CD4-positive, alpha-beta T cell treated with Interleukin-2 at 100 ng/mL for 4 hours (primary cell): ENCODE measurements at regions not wholly inside any gene's neighbourhood (a gene's known extent, or its start where the extent isn't known, plus 50 kb on each side); places are given as distances from the start of the nearest gene placed in this dataset.

Experiments
- DNase-seq: peaks from one replicate; pipeline ENCODE4 v3.0.0-alpha.2; 2020; ENCODE audit warnings: low spot score

DNA sequence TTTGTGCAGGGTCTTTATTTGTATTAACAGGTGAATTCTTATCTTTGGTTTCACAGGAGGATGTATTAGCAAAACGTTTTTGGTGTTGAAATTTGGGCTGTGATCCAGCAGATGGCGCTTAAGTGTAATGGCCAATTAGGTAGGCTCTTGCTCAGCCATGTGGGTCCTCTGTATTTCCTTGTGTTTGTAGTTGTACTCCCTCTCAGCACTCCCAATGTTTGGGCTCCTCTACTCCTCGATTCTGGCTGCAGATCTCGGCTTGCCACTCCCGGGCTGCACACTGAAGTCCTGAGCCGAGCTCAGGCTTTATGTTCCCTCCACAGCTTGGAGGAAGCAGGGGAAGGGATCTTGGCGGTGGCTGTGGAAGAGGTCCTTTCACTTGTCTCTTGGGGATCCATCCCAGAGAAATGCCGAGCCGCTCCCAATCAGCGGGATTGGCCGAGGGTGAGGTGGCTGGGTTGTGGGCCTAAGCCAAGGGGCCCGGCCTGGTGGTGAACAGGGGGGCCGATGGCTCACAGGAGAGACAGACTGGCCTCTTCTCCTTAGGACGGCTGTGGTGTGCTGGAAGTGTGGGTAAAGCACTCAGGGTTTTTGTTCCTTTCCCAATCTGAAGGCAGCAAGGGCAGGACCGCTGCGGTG lies 133.7 kb downstream of the AEBP2 start:
- peak; percentile 22 for DNase-seq

DNA sequence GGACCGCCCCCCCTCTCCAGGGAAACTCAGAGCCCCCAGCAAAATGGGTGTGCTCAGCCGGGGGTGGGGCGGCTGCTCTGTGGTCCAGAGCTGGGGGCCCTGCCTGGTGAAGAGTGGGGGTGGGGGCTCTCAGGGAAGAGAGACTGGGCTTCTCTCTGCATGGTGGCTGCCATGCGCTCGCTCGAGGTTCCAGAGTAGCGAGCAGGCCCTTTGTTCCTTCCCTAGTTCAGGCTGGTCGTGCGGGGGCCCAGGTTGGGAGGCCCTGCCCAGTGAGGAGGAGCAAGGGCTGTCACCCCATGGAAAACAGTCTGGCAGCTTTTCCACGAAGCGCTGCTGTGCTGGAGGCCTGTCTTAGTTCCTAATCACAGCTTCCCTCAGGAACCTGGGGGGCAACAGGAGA lies 134.6 kb downstream of the AEBP2 start:
- no peak for DNase-seq

DNA sequence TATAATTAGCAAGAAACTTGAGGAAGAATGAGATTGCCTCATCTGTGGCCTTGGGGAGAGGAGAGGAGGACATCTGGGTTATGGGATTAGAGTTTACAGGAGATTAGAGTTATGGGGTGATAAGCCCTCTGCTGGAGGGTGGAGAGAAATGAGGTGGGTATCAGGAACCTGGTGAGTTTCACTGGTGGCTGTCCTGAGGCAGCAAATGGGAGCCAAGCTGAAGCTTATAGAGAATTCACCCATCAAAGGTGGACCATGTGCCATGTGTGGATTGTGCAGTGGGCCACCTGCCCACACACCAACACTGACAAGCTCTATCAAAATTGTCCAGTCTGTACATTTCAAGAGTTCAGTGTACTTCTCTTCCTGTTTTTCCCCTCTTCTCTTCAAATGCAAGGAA lies 135.3 kb downstream of the AEBP2 start:
- DNase-seq = no peak

DNA sequence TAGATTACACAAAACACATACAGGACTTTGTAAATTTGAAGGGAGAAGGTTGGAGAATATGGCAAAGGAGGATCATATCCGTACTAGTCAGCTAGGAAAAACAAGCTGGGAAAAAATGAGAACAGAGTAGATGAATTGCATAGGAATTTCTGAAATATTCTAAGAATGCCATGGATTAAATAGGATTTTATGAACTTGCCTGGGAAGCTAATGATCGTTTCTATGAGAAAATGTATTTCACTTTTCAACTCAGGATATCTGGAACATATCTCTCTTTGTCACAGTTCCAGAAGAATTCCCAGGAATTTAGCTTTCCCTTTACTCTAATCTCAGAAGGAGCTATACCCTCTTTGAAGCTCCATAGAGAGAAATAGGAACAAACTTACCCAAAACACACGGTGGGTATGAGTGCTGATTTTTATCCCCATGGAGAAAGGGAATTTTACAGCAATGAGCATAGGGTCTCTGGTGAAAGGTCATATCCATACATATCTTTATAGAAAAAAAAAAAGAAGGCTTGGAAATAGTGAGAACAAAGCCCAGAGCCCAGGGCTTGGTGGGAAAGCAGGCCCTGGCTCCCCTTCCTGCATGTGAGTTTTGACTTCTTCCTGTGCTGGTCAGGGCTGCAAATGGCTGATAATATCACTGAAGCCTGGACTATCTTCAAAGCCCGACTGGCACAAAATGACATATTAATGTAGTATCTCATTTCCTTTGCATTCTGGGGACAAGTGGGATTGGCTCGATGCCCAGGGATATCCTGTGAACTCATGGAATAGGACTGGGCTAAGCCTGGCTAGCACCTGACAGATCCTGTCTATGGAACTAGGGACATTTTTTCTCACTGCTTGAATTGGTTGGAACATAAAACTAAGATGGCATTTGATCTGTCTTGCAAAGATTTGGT lies 136.3 kb downstream of the AEBP2 start:
- DNase-seq = no peak

DNA sequence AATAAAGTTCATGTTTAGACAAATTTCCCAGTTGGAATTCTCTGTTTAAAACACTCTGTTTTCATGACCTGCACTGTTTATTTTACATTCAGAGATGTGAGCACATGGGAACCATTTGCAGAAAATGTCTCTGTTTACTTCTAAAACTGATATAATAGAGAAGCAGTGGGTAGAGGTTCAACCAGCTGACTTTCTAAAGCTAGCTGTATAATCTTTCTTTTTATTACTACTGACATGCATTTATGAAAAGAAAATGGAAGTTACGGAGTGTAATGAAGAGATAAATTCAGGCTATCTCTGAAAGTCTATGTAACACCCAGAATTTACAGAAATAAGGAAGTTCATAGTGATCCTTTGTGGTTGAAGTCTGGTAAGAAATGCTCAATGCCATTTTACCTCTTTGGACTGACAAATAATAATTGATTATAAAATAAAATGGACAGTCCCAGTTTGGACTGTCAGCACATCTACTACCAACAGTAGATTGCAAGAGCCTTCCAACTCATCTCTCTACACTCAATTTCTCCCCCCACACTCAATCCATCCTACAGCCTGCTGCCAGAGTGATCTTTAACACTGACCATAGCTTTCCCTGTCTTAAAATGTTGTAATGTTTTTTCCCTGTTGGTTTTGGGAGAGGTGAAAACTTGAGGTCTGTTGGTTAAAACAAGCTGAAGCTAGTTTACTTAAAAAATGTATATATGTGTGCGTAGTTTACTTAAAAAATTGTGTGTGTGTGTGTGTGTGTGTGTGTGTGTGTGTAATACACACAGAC lies 137.4 kb downstream of the AEBP2 start:
- no peak for DNase-seq

DNA sequence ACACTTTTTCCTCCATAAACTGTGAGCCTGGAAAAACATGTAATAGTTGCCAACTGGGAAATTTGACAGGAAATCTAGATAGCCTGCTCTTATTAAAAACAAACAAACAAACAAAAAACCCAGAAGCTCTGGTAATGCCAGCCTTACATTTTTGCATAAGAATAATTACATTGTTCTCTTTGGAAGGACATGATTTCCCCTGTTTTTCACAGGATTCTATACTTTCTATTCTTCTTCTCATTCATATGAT lies 137.9 kb downstream of the AEBP2 start:
- no peak for DNase-seq

DNA sequence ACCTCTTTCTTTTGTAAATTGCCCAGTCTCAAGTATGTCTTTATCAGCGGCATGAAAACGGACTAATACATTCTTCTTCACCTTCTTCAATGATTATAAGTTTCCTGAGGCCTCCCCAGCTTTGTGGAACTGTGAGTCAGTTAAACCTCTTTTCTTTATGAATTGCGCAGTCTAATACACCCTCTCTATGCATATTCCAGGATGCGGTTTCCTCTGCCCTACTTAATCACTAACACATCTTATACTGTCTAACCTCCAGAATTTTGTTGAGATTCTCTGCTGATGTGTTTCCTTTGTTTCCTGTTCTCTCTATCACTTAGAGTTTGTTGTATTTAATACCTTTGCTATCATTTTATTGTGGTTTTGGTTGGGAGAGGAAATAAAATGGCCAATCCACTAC lies 145.4 kb downstream of the AEBP2 start:
- no peak for DNase-seq

DNA sequence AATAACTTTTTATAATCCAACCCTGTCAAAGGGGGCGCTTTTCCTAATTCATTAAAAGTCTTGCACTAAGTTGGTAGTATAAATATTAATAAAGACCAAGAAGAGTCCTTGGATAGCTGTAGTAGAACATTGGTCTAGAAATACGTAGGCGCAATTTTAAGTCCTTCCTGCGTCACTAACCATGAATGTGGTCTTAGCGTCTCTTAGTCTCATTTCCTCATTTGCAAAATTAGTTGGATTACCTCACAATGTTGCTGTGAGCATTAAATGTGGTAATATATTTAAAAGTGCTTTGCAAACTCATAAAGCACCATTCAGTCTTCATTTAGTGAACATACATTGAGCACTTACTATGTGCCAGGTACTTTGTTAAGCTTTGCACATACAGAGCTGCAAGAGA lies 149.7 kb downstream of the AEBP2 start:
- no peak for DNase-seq

DNA sequence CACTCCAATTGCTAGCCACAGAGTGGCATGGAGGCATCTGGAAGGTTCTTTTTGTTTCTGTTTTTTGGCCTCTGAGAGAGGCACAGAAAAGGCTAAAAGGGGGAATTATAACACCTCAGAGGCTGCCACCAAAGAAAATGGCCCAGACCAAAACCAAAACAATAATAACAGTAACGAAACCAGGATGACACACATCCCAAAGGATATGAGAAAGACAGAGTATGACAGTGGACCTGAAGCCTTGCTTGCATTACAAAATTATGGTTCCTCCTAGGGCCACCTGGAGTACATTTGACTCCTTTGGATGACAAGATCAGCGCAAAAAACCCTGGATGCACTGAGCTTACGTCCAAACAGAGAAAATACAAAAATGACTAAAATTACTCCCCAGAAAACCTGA lies 152.7 kb downstream of the AEBP2 start:
- DNase-seq = no peak

DNA sequence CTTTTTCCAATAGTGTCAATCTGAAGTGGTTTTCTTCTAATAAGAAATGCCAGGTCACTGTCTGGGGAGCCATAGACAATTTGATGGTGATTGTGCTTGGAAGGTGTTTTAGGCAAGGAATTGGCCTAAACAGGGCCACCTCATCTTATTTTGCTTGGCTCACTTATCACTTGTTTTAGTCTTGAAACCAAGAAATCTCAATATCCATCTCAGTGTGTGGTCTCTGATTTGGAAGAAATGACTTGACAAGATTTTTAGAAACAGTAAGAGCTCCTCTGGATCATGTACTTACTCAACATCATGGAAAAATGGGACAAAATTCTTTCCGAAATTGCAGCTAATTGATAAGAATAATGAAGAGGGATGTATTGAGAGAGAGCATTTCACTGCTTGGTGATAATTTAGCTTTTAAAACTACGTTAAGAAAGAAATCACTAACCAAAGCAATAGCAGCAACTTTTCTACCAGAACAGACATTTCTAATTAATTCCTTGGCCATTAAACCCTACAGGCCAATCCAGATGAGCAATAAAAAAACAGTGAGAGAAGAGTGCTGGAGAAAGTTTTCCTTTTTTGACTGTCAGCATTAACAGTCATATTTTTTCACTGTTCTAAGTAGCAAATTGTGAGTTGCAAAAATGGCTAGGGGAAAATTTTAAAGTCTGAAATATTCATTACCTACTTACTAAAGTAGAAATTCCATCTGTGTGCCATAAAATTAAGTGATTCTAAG lies 157.3 kb downstream of the AEBP2 start:
- no peak for DNase-seq

DNA sequence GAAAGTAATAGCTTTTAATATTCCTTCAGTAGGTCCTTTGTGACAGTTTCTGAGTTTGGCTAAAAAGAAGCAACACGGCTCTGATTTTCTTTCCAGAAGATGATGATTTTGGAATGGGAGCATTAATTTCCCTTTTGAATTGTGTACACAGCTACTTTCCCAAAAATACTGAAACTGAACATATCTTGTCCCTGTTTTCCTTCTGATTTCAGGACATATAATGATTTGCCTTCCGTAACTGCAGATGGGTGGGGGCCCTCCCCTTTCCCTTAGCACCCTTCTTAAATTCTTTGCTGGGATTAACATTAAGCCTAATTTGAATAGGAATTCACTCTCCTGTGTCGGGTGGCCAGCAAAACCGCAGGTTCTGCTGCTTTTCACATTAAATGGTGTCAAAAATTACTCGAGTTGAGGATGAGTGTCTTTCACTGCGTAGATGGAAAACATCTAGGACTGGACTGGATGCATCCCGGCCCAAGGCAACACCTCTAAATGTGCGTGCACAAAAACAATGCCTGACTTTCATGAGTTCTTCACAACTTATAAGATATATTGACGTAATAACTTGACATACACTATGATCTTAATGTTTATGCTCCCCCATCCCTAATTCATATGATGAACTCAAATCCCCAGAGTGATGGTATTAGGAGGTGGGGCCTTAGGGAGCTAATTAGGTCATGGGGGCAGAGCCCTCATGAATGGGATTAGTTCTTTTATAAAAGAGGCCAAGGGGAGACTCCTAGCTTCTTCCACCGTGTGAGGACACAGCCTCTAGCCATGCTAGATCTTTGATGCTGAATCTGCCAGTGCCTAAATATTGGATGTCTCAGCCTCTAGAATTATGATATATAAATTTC lies 158.1 kb downstream of the AEBP2 start:
- DNase-seq = no peak

DNA sequence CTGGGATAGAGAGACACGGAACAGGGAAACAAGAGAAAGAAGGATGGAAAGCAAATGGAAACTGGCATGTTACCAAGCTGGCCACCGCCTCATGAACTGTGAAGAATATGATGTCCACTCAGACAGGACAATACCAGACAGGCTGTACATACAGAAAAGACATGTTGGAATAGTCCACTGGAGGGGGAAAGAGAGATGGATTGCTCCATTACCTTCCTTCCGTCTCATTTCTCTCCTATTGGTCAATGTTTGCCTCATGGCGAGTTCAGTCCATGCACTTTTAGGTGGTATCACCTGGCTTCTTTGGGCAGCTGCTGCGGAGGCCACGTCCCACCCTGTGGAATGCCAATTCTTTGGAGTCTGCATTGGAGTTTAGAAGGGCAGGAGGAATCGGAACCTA lies 166.4 kb downstream of the AEBP2 start:
- DNase-seq = no peak

DNA sequence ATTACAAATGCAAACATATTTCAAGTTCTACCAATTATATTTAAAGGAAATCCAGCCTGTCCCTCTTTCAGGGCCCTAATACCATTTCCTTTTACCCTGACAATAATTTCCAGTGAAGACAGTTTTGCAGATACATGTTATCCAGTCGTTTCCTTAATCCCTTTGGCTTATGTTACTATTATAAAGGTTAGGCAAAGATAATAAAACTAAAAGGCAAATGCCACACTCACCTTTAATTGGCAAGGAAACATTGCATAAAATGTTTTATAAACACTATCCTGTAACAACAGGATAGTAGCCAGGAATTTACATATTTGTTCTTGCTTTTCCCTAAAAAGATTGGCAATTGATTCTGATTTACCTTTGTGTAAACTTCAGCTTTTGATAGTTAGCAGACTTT lies 168.7 kb downstream of the AEBP2 start:
- DNase-seq = no peak

DNA sequence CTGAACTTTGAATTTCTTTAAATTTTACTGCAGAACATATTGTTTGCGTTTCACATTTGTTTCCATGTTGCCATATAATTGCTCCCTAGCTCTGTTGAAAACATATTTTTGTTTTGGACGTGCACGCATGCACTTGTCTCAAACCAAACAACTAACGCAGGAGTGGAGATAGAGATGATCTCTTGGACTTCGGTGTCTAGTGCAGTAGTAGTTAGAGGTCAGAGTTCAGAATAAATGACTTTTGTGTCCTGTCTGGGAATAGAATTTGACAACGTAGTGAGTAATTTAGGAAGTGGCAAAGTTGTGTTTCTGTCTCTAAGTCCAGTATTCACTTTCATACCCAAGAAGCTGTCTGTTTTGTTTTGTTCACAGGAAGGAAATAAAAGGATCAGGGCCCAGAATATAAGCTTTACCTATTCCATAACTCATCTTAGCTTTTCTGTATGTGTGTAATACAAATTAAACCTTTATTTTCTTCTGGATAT lies 173.8 kb downstream of the AEBP2 start:
- DNase-seq = no peak

DNA sequence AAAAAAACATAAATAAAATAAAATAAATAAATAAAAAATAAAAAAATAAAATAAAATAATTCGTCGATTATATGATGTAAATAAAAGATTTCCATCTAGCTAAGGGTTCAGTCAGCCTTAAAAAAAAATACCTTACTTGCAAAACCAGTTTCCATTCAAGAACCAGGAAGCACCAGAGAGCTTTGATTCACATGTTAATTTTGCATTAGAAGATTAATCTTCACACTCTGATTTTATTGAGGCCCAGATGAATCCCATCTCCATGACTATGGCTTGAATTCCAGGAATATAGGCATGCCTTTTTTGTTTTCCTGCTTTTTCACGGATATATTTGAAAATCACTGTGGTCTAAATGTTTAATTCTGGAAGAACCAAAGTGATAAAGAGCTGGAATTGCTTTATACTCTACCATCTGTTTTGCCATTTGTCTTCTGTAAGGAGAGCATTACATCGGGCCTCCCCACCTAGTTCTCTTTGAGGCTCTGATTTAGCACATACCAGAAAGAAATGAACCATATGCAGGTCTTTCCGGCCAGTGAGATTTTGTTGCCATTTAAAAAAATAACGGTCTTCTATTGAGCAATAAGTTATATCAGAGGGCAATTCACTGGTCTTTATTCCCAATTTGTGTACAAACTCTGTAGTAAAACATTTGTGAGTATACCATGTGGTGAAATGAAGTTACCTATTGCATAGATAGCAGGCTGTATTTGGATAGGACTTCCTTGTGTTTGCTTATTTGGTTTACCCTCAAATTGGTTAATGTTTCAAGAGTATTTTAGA lies 175.5 kb downstream of the AEBP2 start:
- no peak for DNase-seq

DNA sequence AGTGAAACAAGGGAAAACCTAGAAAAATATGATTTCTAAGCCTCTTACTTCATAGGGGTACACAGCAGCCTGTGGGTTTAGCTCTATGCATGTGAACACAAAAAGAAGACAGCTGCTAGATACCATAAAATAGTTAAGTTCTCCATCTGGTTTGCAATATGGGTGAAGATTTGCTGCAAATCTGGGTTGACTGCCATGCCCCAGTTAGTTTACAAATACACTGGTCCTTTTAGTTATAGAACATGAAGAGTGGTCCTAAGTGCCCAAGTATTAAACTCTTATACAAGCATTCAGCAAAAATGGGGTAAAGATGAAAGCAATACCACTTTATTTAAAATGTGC lies 176.1 kb downstream of the AEBP2 start:
- no peak for DNase-seq

DNA sequence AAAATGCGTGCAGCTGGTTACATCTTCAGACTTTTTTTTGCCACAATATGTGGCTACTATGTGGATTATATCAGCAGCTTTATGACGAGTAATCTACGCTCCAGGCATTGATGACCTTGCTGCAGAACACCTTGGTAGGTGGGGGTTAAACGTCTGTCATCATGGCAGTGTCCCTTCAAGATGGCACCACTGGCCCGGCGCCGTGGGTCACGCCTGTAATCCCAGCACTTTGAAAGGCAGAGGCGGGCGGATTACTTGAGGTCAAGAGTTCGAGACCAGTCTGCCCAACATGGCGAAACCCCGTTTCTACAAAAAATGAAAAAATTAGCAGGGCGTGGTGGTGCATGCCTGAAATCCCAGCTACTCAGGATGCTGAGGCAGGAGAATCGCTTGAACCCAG lies 177.5 kb downstream of the AEBP2 start:
- DNase-seq = no peak

DNA sequence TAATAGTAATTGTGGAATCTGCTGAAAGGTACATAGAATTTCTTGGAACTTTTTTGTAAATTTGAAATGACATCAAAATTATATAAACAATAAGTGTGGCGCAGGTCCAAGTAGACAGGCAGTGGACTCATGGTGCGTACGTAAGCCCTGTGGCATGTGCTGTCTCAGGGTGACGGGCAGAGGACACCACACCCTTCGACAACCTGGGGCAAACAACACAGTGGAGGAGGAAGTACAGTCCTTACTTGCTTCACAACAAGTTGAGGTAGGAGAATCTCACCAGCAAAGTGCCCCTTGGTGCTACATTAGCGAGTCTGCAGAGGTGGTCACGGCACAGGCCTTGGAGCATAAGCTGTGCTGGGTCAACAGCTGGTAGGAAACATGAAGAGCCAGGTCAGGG lies 180.9 kb downstream of the AEBP2 start:
- no peak for DNase-seq

DNA sequence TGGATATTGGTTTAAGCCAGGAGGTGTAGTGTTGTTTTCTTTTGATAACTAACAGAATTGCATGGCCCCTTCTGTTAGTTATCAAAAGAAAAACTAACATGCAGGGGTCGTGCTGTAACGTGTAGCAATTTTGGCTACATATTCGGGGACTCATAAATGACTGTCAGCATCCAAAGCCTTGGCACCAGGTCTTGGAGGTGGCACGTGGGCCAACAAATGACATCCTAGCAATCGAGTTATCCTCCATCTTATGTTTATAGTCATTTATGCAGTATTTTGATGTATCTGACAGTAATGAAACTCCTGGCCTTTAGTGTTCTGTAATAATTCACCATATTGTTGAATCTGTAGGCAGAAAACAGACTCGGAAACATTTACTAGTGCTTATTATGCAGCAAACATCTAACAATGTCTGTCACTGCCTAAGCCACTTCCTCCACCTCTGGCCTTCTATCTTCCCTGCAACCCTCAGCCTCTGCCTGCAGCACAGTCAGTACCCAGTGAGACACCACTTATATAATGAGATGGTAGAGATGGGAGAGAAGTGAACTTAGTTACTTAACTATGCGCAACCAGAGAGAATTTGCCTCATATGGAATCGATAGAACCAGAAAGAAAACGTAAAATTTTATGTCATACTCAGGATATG lies 184.6 kb downstream of the AEBP2 start:
- DNase-seq = no peak

DNA sequence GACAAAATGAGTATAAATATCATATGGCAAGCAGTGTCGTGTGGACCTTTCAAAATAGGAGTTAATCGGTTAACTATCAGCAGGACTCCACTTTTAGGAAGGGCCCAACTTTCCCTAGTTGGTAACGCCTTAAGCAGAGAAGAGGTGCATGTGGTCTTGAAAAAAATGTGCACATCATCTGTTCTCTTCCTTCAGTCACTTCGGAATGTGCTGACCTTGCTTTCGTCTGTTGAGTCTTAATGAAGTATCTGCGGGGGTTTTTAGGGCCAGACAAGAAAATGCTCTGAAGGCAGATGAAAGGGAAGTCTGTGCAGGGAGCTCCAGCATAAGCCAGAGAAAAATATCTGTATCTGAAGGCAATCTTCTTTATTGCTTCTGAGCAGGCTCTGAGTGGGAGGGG lies 185.2 kb downstream of the AEBP2 start:
- DNase-seq = no peak
